Muscle layer of colon (tissue), 2 donors: ENCODE measurements at regions not wholly inside any gene's neighbourhood (a gene's known extent, or its start where the extent isn't known, plus 50 kb on each side); places are given as distances from the start of the nearest gene placed in this dataset.

Experiments
- H3K27ac ChIP-seq: one replicate; pipeline ENCODE4 v1.7.0; 2013; ENCODE audit warnings: low read depth, mild to moderate bottlenecking, low read length, moderate library complexity
- H3K27me3 ChIP-seq, 2 donors: one replicate each; pipeline ENCODE4 v1.7.0; 2013; ENCODE audit warnings: low read length in 2 of 2, mild to moderate bottlenecking in 2 of 2; ENCODE audit not compliant: insufficient read depth in 2 of 2, control insufficient read depth in 1 of 2
- H3K36me3 ChIP-seq: one replicate; pipeline ENCODE4 v1.7.0; 2013; ENCODE audit warnings: mild to moderate bottlenecking, low read length; ENCODE audit not compliant: insufficient read depth
- H3K4me1 ChIP-seq: one replicate; pipeline ENCODE4 v1.7.0; 2013; ENCODE audit warnings: mild to moderate bottlenecking, low read length; ENCODE audit not compliant: insufficient read depth
- H3K4me3 ChIP-seq, 2 donors: one replicate each; pipeline ENCODE4 v1.7.0; 2013; ENCODE audit warnings: low read length in 2 of 2, low read depth in 1 of 2, mild to moderate bottlenecking in 1 of 2, moderate library complexity in 1 of 2
- H3K9ac ChIP-seq: one replicate; pipeline ENCODE4 v1.7.0; 2013; ENCODE audit warnings: low read length
- H3K9me3 ChIP-seq: one replicate; pipeline ENCODE4 v1.7.0; 2013; ENCODE audit warnings: mild to moderate bottlenecking, low read length
- donor health status: abdominal sarcoma.
- donor health status: Adenocarcinoma of cecum.

DNA sequence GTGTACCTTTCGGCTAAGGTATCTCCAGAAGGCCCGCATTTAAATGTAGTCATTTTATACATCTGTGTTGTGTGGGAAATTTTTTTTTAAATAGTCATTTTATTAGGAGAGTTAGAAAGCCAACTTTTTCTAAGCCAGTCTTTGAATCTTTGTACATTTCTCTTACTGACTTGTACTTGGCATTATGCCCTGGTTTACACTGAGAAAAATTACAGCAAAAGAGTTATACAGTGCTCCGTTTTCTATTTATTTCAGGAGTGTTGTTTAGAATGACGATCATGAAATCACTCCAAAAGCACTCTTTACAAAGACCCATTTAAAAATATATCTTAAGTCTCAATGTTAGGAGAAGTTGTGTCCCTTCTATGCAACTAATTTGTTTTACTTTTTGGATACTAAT, 91.8 kb downstream of the CYB561 start:
- no peaks in the 10 kb centered on the region for H3K27me3 ChIP-seq
- peaks cover 28% of the 10 kb centered on the region for H3K4me1 ChIP-seq
- H3K27ac ChIP-seq = no peak overlapping the region
- H3K36me3 ChIP-seq = no peaks in the 10 kb centered on the region
- H3K4me3 ChIP-seq = no peak overlapping the region
- H3K9me3 ChIP-seq = no peaks in the 10 kb centered on the region
- H3K9ac ChIP-seq = no peak overlapping the region

DNA sequence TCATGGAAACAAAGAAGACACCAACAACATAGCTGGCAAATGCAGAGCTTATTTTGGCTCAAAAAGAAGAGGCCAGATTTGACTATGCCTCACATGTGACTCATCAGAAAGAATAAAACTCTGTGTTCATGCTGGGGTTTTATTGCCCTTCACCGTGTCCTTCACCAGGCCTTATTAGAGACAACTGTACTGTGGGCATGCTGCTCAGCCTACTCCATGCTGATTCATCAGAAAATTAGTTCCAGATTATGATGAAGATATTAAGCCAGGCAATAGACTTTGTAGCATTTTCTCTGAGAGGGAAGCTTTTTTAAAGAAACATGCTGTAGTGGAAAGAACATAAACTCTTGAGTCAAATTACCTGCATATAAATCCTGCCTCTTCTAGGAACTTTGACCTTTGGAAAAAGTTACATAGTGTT, 89.8 kb downstream of the CYB561 start:
- H3K9ac ChIP-seq = no peak overlapping the region
- no peaks in the 10 kb centered on the region for H3K36me3 ChIP-seq
- no peaks in the 10 kb centered on the region for H3K9me3 ChIP-seq
- H3K4me3 ChIP-seq = no peak overlapping the region
- peaks cover 28% of the 10 kb centered on the region for H3K4me1 ChIP-seq
- H3K27me3 ChIP-seq = no peaks in the 10 kb centered on the region
- no peak overlapping the region for H3K27ac ChIP-seq

GRCh38 chr17:63358111-63358839, 87.8 kb downstream of the CYB561 start:
- no peaks in the 10 kb centered on the region for H3K27me3 ChIP-seq
- H3K36me3 ChIP-seq = no peaks in the 10 kb centered on the region
- H3K27ac ChIP-seq = no peak overlapping the region
- H3K4me3 ChIP-seq = no peak overlapping the region
- H3K4me1 ChIP-seq = peaks cover 28% of the 10 kb centered on the region
- H3K9me3 ChIP-seq = no peaks in the 10 kb centered on the region
- no peak overlapping the region for H3K9ac ChIP-seq

GRCh38 chr17:63358956-63359355, 87.2 kb downstream of the CYB561 start:
- Histone ChIP-seq H3K4me1 (peaks cover 22% of the 10 kb centered on the region), H3K4me3 (no peak overlapping the region), H3K27ac (no peak overlapping the region), H3K9ac (no peak overlapping the region), H3K36me3 (no peaks in the 10 kb centered on the region), H3K9me3 (no peaks in the 10 kb centered on the region), H3K27me3 (no peaks in the 10 kb centered on the region)

GRCh38 chr17:63361182-63361581, 84.9 kb downstream of the CYB561 start:
- Histone ChIP-seq H3K4me3 (no peak overlapping the region), H3K9me3 (no peaks in the 10 kb centered on the region), H3K36me3 (no peaks in the 10 kb centered on the region), H3K9ac (no peak overlapping the region), H3K4me1 (peaks cover 32% of the 10 kb centered on the region), H3K27ac (no peak overlapping the region), H3K27me3 (no peaks in the 10 kb centered on the region)

- Histone ChIP-seq H3K4me3 (no peak overlapping the region), H3K27ac (no peak overlapping the region), H3K4me1 (peaks cover 22% of the 10 kb centered on the region), H3K9ac (no peak overlapping the region), H3K27me3 (no peaks in the 10 kb centered on the region), H3K9me3 (no peaks in the 10 kb centered on the region), H3K36me3 (no peaks in the 10 kb centered on the region)
Measured at GRCh38 chr17:63362115-63362514, 84.0 kb downstream of the CYB561 start.

DNA sequence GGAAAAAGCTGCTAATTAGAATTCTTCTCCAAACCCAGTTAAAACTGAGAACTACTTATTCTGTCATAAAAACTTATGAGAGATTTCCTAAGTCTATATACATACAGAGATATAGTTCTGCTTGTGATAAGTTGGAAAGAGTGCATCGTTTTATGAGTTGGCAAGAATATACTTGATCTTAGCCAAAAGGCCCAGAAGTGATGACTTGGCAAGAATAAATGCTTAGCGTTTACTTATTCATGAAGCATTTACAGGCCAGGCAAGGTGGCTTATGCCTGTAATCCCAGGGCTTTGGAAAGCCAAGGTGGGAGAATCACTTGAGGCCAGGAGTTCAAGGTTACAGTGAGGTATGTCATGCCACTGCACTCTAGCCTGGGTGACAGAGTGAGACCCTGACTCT, 81.7 kb downstream of the CYB561 start:
- Histone ChIP-seq H3K36me3 (no peaks in the 10 kb centered on the region), H3K9ac (no peak overlapping the region), H3K4me3 (no peak overlapping the region), H3K27me3 (no peaks in the 10 kb centered on the region), H3K9me3 (no peaks in the 10 kb centered on the region), H3K27ac (no peak overlapping the region), H3K4me1 (peaks cover 22% of the 10 kb centered on the region)

DNA sequence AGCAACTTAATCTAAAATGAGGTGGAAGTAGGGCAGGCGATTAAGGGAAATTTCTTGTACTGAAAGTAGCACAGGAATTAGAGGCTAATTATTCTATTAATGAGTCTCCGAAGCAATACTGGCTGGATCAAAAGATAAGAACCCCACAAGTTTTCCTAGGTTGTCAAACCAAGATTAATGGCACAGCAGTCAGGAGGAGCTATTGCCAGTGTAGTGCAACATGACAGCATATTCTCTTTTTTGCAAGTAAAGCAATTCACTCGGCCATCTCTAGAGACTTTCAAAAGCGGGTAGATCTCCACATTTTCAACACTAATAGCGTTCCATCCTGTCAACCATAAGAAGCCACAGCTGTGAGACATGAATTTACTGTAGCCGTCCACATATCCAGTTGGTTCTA, 81.2 kb downstream of the CYB561 start:
- Histone ChIP-seq H3K4me3 (no peak overlapping the region), H3K4me1 (peaks cover 22% of the 10 kb centered on the region), H3K27ac (no peak overlapping the region), H3K9ac (no peak overlapping the region), H3K9me3 (no peaks in the 10 kb centered on the region), H3K27me3 (no peaks in the 10 kb centered on the region), H3K36me3 (no peaks in the 10 kb centered on the region)

DNA sequence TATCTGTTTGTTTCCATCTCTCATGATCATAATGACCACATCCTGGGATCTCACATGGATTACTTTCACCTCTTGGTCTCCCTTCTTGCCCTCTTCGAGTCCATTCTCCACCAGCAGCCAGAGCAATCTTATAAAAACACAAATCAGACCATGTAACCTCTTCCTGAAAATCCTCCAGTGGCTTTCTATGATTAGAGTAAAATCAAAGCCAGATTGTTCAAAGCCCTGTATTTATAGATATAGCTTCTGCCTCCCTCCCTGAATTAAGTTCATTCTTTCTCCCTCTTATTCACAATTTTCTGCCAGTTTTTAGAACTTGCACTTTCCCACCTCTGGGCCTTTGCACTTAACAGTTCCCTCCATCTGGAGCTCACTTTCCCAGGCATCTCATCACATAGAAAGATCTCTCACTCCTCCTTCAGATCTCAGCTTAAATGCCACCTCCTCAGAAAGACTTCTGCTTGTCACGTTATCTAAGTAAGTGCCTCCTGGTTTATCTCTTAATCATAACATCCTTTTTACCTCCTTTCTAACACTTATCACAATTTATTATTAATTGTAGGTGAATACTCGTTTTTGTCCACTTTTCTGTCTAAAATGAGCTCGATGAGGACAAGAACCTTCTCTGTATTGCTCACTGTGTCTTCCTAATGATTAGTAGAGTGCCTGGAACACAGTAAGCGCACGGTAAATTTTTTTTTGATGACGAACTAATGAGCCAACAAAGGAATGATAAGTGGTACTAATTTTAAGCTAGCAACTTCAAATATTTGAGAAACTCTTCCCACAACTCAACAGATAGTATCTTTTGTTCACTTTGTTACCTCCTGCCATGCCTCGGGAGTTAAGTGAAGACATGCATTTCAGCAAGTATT, 80.5 kb downstream of the CYB561 start:
- no peaks in the 10 kb centered on the region for H3K27me3 ChIP-seq
- no peaks in the 10 kb centered on the region for H3K9me3 ChIP-seq
- H3K4me1 ChIP-seq = peaks cover 22% of the 10 kb centered on the region
- H3K36me3 ChIP-seq = no peaks in the 10 kb centered on the region
- no peak overlapping the region for H3K27ac ChIP-seq
- H3K9ac ChIP-seq = no peak overlapping the region
- no peak overlapping the region for H3K4me3 ChIP-seq

GRCh38 chr17:63366241-63366566, 79.9 kb downstream of the CYB561 start:
- H3K9me3 ChIP-seq = no peaks in the 10 kb centered on the region
- H3K4me1 ChIP-seq = peaks cover 22% of the 10 kb centered on the region
- no peak overlapping the region for H3K27ac ChIP-seq
- no peak overlapping the region for H3K4me3 ChIP-seq
- no peak overlapping the region for H3K9ac ChIP-seq
- H3K36me3 ChIP-seq = no peaks in the 10 kb centered on the region
- no peaks in the 10 kb centered on the region for H3K27me3 ChIP-seq

DNA sequence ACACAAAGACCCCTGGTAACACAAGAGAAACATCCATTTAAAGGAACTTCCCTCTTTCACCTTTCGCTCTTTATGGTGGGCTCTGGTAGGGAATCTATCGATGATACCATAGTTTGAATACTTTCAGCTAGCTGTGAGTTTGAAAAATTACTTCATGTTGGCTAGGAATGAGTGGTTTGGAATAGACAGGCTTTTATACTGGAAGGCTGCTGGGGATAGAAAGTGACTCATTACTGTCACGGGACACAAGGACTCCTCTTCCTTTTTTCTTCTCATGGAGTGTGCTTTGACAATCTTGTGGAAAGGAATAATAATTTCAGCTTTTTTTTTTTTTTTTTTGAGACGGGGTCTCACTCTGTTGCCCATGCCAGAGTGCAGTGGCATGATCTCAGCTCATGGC, 76.9 kb downstream of the CYB561 start:
- H3K4me3 ChIP-seq = no peak overlapping the region
- peaks cover 18% of the 10 kb centered on the region for H3K4me1 ChIP-seq
- no peak overlapping the region for H3K9ac ChIP-seq
- no peaks in the 10 kb centered on the region for H3K9me3 ChIP-seq
- no peaks in the 10 kb centered on the region for H3K27me3 ChIP-seq
- no peak overlapping the region for H3K27ac ChIP-seq
- H3K36me3 ChIP-seq = no peaks in the 10 kb centered on the region

DNA sequence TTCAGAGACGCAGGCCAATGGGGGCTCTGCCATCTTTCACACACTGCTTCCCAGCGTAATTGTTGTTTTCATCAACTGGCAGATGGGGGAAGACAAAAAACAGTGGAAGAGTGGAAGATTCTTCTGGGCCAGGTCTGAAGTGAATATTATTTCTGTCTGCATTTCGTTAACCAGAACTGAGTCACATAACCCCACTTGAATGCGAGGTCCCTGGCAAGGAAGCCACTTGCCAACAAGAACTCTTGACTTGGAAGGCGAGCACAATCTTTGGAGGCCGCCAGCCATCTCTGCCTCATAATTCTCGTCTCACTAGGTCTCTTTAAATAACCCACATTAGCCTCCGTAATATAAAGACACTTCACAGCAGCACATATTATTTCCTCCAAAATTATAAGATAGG, 75.4 kb downstream of the CYB561 start:
- H3K9ac ChIP-seq = no peak overlapping the region
- no peak overlapping the region for H3K27ac ChIP-seq
- H3K9me3 ChIP-seq = no peaks in the 10 kb centered on the region
- no peak overlapping the region for H3K4me3 ChIP-seq
- peaks cover 3% of the 10 kb centered on the region for H3K4me1 ChIP-seq
- H3K27me3 ChIP-seq = no peaks in the 10 kb centered on the region
- H3K36me3 ChIP-seq = no peaks in the 10 kb centered on the region
